ENCODE measurements at regions not wholly inside any gene's neighbourhood (a gene's known extent, or its start where the extent isn't known, plus 50 kb on each side); places are given as distances from the start of the nearest gene placed in this dataset.

DNA sequence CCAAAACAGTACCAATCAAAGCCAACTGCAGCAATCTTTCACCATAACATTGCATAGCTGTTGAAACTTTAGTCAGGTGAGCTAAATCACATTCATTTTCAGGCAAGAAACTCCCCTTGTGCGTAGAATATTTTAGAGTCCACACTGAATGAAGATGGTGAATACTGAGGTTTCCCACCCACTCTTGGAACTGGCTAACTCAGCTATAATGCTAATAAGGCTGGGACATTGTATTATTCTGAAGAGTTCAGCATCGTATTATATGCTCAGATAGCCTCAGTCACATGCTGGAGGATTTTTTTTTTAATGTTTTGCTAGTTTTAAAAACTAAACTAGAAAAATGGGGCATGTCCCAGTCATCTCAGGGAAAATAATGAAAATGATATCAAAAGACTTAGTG lies 352.3 kb upstream of the FMN2 start:
- TF ChIP-seq, protein P1, sequence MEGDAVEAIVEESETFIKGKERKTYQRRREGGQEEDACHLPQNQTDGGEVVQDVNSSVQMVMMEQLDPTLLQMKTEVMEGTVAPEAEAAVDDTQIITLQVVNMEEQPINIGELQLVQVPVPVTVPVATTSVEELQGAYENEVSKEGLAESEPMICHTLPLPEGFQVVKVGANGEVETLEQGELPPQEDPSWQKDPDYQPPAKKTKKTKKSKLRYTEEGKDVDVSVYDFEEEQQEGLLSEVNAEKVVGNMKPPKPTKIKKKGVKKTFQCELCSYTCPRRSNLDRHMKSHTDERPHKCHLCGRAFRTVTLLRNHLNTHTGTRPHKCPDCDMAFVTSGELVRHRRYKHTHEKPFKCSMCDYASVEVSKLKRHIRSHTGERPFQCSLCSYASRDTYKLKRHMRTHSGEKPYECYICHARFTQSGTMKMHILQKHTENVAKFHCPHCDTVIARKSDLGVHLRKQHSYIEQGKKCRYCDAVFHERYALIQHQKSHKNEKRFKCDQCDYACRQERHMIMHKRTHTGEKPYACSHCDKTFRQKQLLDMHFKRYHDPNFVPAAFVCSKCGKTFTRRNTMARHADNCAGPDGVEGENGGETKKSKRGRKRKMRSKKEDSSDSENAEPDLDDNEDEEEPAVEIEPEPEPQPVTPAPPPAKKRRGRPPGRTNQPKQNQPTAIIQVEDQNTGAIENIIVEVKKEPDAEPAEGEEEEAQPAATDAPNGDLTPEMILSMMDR (IDR thresholded peaks at IDR 0.05), result no peak
- TF ChIP-seq POLR2A (IDR thresholded peaks at IDR 0.05), result no peak
